Choroid plexus epithelial cell (primary cell): ENCODE measurements at regions not wholly inside any gene's neighbourhood (a gene's known extent, or its start where the extent isn't known, plus 50 kb on each side); places are given as distances from the start of the nearest gene placed in this dataset.

Experiments used
- DNase-seq: peaks from one replicate; pipeline ENCODE4 v3.0.0-alpha.2; 2010; ENCODE audit warnings: low read depth
- H3K4me3 ChIP-seq: 2 replicates; pipeline ENCODE4 v1.5.1; 2011; ENCODE audit warnings: low read depth, mild to moderate bottlenecking, control low read depth, low read length, moderate library complexity
- TF ChIP-seq, protein P1 (sequence below): conservative IDR thresholded peaks from 2 replicates; pipeline ENCODE4 v1.5.1; 2011; ENCODE audit warnings: low read depth, mild to moderate bottlenecking, control low read depth, inconsistent platforms, low read length, moderate library complexity

DNA sequence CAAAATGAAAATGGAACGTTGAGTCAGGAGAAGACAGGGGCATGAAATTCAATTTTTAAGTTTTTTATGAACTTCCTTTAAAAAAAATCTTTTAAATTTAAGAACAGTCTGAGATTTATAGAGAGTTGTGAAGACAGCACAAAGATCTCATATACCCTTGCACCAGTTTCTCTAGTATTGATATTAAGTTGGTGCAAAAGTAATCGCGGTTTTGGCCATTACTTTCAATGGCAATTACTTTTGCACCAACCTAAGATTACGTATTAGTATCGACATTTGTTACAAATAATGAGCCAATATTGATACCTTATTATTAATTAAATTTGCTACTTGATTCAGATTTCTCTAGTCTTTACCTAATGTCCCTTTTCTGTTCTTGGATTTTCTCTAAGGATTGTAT, 684.4 kb upstream of the CDH8 start:
- no peak for DNase-seq
- no peak overlapping the region for H3K4me3 ChIP-seq

DNA sequence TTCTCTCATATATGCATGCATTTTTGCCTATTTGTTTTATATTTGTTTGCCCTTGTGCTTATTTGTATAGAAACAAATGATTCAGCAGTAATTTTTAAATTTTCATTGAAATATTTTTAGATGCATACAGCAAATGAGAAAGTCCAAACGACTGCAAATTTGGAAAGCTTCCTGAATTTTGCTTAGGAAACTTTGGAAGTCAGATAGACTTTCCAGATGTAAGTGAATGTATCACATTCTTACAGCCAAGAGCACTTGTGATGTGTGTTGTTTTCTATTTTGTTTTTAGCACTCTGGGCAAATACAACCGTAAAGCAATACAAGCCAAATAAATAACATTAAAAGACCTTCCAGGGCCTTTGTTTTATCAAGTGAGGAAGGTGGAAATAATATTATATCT, 680.8 kb upstream of the CDH8 start:
- TF ChIP-seq, protein P1, sequence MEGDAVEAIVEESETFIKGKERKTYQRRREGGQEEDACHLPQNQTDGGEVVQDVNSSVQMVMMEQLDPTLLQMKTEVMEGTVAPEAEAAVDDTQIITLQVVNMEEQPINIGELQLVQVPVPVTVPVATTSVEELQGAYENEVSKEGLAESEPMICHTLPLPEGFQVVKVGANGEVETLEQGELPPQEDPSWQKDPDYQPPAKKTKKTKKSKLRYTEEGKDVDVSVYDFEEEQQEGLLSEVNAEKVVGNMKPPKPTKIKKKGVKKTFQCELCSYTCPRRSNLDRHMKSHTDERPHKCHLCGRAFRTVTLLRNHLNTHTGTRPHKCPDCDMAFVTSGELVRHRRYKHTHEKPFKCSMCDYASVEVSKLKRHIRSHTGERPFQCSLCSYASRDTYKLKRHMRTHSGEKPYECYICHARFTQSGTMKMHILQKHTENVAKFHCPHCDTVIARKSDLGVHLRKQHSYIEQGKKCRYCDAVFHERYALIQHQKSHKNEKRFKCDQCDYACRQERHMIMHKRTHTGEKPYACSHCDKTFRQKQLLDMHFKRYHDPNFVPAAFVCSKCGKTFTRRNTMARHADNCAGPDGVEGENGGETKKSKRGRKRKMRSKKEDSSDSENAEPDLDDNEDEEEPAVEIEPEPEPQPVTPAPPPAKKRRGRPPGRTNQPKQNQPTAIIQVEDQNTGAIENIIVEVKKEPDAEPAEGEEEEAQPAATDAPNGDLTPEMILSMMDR = no peak
- no peak overlapping the region for H3K4me3 ChIP-seq
- DNase-seq = no peak

More for the DNA sequence above, 684.4 kb upstream of the CDH8 start:
- TF ChIP-seq, protein P1 = no peak

DNA sequence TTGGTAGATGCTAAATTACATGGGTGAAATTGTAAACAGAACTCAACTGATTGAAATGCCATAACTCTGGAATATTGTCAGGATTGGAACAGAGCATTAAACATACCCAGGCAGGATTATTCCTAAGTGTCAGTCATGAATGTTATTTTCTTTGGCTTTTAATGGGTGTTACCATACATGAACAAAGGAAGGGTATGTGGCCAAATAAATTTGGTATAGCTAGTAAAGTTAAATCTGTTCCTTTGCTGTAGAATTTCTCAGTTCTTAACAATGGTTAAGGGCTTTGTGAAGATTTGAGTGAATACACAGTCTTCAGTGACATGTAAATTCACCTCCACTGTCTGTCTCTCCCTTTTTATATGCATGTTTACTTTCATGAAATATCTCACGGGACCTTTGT, 679.5 kb upstream of the CDH8 start:
- TF ChIP-seq, protein P1 = no peak
- no peak overlapping the region for H3K4me3 ChIP-seq
- no peak for DNase-seq

DNA sequence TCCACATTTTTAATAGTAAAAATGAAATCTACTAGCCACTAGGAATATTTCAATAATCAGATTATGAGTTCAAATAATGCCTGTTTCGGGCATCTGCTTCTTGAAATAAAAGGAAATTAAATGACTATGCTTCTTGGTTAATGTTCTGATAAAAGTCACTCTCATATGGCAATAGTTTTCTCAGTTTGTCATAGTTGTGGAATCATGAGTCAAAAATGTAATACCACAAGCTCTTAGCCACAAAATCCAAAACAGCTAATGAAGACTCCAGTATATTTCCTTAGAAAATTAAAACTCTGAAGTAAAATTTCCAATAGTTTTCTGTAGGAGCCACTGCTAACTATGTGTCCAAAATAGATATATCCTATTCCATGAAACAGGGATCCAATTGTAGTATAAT, 676.3 kb upstream of the CDH8 start:
- H3K4me3 ChIP-seq = no peak overlapping the region
- TF ChIP-seq, protein P1 = no peak
- no peak for DNase-seq

- no peak overlapping the region for H3K4me3 ChIP-seq
- no peak for DNase-seq
- TF ChIP-seq, protein P1 = no peak
Measured at GRCh38 chr16:62711797-62712196, 675.6 kb upstream of the CDH8 start.

DNA sequence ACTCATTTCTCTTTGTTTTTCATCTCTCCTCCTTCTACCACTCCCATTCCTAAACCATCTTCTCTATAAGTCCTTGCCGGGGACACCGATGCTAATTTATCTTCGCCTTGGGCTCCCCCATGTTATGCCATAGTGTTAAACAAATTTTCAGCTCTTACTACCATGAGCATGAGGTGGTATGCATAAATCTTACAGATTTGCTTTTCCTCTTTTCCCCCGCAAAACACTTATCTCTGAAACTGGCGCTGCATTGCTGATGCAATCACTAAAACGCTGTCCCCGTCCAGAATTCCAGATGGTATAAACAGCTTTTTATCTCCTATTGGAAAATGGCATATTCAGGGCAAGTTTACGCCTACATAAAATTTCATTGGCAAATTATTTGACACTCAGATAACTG, 673.6 kb upstream of the CDH8 start:
- no peak for DNase-seq
- TF ChIP-seq, protein P1 = no peak
- H3K4me3 ChIP-seq = no peak overlapping the region

DNA sequence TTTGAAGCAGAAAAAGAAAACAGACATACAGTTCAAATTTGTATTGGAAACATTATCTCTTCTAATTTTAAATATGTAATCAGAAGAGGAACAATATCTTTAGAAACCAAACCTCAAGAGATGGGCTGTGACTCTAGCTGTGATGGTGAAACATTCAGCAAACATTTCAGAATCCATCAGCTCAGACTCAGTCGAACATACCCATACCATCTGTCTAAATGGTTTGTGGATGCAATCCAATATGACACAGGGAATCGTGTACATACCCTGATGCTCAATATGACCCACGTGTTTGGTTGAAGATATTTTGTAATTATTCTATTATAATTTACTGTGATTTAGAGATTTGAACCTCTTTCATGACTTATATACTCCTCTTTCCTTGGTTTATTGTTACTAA, 665.2 kb upstream of the CDH8 start:
- TF ChIP-seq, protein P1 = no peak
- H3K4me3 ChIP-seq = no peak overlapping the region
- no peak for DNase-seq
